Dedifferentiated amniotic fluid mesenchymal stem cell (primary cell): ENCODE measurements at regions not wholly inside any gene's neighbourhood (a gene's known extent, or its start where the extent isn't known, plus 50 kb on each side); places are given as distances from the start of the nearest gene placed in this dataset.
"Not testable (repeated sequence)": the region's sequence is repeated elsewhere in the genome, so short reads cannot be mapped to it uniquely, and the experiment has no call there.

Source experiments
- DNase-seq: peaks from one replicate; pipeline ENCODE4 v3.0.0-alpha.2; 2016; ENCODE audit errors: extremely low spot score

DNA sequence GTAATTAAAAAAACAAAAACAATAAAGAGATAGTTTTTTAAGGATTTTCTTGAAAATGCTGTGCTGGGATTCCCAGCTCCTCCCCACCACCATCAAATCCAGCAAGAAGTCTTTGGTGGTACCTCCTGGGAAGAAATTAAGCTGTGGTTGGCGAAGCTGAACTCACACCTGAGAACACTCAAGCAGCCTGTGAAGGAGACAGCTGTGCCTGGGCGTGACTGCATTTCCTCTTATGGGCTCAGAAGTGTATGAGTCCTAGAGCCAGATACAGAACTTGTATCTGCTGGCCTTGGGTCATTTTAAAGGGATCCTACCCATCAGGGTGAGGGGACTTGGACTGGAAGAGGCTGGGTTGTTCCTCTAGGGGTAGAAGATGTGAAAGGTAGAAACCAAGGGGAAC is 561.2 kb upstream of the SGCD start:
- DNase-seq: no peak

DNA sequence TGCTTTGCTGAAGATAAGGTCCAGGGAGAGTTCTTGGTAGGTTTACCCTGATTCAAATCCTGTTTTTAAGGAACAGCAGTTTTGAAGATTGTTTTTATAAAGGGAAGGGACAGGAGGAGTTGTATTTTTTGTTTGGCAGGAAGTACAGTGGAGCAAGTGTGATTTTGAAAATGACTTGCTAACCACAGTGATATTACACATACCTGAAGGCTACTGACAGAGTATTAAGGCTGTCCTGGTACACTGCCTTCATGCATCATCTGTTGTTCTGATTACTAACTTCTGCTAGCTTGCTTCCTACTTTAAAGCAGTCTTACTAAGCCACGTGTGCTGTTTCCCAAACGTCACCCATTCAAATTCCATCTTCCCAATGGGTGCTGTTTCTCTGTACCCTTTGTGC is 559.5 kb upstream of the SGCD start:
- DNase-seq: no peak

DNA sequence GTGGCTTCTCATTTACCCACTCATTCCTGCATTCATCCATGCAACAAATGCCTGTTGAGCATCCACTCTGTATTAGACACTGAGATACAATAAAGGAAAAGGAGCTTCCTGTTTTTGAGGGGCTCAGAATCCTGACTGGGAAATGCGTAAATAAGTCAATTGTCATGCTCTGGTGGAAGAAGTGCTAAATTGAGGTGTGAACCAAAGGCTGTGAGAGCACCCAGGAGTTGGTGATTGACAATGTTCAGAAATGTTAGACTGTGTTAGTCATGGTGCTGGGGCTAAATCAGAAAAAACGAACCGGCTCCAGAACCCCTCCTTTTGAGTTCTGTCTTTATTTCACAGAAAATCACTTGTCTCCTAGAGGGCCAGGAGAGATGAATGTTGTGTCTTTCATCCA is 558.6 kb upstream of the SGCD start:
- DNase-seq: no peak

DNA sequence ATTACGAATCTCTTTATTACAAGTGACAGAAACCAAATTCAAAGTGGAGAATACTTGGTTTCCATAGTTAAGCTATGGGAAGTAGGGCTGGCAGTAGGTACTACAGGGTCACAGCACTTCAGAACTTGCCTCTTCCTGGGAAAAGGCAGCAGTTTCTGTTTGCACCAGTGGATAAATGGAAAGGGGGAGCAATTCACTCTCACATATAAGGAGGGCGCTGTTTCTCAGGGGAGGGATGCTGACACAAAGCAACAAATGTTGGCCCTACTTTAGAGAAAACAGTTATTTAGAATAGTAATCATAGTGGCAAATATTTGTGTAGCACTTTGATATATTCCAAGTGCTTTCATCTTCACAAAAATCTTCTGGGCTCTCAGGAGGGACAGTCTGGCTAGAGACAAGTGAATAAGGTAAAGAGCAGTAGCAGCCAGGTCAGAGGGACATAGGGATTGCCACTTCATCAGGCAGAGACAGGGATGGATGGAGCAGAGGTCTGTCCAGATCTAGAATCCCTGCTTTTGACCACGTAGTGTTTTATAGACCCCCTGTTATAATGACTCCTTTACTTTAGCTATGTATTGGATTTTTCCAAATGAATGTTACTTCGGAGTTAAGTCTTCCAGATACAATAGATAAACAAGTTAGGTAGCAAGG is 554.8 kb upstream of the SGCD start:
- DNase-seq: no peak

DNA sequence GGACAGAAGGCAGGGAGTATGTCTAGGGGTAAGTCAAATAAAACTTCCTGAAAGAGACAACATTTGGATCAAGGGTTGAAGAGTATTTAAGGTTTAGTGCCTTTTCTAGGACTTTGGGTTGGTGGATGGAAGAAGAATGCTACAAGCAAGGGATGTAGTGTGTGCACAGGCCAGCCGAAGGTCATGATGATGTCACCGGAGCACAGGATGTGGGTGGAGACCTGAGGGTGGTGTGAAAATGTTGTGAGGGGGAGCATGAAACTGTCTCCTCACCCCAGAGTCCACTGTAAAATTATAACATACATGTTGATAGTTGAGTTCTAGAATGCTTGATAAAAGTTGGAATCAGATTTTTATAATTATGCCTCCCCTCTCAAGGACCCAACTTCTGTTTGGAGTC is 553.3 kb upstream of the SGCD start:
- no peak for DNase-seq

DNA sequence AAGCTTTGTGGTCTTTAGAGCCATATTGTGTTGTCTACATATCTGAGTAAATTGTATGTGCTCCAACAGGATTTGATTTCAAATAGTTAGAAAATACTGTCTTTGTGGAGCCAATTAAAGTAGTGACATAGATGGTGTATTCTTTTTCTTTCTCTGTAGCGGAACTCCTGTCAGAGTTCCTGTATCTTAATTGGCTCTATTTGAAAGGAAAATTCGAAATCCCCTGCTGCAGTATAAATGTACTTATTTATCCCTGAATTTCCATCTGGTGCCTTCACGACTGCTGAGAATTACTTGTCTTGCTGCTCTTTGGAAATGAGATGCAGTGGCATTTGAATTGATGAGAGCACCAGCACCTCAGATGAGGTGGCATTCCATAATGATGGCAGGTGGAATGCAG is 546.7 kb upstream of the SGCD start:
- DNase-seq: no peak

DNA sequence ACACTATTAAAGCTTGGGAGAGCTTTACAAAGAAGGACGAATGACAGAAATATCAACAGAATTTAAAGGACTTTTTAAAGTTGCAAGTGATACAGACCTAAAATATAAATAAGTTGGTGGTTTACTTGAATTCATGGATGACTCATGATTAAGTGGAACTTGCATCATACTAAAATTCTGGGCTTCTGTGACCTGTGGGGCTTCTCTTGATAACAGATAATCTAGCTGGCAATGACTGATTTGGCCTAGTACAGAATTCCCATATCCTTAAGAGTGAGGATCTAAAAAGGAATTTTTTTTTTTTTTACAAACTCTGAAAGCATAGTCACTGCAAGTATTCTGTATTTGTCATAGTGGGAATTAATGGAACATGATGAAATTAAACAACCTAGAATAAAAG is 543.7 kb upstream of the SGCD start:
- no peak for DNase-seq

DNA sequence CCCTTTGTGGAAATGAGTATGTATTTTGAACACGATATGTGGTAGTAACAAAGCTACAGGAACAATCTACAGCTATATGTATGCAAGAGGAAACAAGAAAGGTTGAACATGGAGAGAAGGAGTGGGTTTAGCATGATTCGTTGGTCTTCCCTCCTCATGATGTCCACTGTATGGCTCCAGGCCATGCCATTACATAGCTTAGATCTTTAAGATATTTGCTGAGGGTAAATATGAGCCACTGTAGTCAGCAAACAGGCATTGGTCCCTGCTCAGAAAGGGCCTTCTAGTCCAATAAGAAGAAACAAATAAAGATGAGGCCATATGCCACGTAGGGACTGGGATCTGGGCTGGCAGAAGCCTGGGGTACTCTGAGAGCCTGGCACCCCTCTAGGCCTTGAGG is 543.2 kb upstream of the SGCD start:
- no peak for DNase-seq

DNA sequence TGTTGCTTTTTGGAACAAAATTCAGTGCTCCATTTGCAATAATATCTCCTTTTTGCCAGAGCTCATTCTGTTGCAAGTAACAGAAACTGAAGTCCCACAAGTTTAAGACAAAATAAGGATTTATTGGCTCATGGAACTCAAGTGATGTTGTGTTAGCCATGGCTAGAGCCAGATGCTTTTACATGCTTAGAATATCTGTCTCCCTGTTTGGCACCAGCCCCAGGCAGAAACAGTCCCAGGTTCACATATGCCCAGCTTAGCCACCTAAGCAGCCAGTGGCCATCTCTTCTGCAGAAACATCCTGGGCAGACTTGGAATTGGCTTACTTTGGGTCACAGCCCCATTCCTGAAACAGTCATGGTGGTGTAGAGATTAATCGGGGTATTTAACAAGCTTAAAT is 540.9 kb upstream of the SGCD start:
- no peak for DNase-seq

DNA sequence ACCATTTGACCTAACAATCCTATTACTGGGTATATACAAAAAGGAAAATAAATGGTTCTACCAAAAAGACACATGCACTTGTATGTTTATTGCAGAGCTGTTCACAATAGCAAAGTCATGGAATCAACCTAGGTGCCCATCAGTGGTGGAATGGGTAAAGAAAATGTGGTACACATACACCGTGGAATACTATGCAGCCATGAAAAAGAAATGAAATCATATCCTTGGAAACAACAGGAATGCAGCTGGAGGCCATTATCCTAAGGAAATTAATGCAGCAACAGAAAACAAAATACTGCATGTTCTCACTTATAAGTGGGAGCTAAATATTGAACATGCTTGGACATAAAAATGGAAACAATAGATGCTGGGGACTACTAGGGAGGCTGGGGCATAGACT is 534.1 kb upstream of the SGCD start:
- DNase-seq: no peak

DNA sequence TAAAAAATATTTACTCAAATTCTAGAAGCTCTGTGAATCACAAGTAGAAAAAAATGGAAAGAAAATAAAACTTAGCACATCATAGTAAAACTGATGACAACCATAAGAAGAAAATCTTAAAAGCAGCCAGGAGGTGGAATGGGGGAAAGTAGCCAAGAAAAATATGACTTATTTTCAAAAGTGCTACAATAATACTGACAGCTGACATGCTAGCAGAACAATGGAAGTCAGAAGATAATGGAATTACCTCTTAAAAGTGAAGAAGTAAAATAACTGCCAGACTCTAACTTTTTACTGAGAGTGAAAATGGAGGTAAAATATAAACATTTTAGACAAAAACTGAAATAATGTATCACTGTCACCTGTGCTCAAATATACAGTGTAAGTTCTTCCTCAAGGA is 532.2 kb upstream of the SGCD start:
- DNase-seq: no peak

DNA sequence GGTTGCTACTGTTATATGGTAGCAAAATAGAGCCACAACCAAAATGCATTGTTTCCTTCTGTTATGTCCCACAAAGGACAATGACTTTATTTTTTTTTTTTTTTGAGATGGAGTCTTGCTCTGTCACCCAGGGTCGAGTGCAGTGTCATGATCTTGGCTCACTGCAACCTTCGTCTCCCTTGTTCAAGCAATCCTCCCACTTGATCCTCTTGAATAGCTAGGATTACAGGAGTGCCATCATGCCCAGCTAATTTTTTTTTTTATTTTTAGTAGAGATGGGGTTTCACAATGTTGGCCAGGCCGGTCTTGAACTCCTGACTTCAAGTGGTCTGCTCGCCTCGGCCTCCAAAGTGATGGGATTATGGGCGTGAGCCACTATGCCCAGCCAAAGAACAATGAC is 527.7 kb upstream of the SGCD start:
- DNase-seq: no peak

DNA sequence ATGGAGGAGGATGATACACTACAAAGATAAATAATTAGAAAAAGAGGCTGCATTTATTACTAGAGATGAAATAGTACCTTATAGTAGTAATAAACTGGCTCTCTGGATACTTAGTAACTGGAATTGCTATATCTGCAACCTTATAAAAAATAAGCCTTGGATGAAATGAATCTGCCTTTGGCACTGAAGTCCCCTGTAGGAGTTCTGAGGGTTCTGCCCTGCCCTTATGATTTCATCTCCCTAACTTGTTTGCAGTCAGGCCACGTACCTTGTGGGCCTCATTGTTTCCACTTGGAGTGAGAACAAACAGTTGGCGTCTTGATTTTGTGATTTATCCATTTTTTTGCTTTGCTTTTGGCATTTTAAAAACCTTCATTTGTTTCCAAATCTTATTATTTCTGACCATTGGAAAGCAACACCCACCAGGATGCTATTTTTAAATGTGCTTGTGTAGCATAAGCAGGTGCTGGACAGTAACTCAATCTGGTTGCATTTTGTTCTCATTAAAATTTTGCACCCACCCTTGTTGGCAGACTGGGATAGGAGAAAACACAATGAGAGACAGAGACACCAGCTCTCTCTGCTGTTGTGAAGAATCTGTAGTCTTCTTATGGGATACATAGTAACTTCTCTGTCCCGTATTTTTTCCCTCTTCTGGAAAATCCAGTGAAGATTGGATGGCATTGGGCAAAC is 518.9 kb upstream of the SGCD start:
- DNase-seq: no peak

DNA sequence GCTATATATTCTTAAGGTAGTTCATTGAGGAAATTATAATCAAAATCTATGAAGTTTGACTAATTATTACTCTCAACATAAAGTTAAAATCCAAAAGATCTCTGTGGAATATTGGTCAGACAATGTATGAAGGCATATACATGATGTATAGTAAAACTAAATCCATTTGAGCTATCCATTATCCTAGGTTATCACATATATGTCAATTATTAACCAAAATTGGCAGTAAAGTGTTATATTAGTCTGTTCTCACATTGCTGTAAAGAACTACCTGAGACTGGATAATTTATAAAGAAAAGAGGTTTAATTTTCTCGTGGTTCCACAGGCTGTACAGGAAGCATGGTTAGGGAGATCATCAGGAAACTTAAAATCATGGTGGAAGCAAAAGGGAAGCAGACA is 511.7 kb upstream of the SGCD start:
- no peak for DNase-seq

DNA sequence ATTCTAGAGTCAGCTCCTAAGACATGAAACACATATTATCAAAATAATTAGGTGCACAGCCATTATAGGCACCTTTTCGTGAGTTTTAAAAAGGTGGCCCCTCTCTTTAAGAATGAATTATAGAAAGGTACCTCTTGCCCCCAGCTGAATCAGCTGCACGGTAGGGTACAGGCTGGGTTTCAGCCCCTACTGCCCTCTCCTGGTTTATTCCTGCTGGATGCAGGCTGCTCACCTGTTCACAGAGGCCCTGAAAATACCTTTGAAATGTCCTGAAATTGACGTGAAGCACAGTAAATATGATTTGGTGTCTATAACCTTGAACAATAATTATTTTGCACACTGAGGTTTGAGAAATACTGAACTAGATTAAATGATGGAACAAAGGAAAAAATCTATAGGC is 504.8 kb upstream of the SGCD start:
- no peak for DNase-seq

DNA sequence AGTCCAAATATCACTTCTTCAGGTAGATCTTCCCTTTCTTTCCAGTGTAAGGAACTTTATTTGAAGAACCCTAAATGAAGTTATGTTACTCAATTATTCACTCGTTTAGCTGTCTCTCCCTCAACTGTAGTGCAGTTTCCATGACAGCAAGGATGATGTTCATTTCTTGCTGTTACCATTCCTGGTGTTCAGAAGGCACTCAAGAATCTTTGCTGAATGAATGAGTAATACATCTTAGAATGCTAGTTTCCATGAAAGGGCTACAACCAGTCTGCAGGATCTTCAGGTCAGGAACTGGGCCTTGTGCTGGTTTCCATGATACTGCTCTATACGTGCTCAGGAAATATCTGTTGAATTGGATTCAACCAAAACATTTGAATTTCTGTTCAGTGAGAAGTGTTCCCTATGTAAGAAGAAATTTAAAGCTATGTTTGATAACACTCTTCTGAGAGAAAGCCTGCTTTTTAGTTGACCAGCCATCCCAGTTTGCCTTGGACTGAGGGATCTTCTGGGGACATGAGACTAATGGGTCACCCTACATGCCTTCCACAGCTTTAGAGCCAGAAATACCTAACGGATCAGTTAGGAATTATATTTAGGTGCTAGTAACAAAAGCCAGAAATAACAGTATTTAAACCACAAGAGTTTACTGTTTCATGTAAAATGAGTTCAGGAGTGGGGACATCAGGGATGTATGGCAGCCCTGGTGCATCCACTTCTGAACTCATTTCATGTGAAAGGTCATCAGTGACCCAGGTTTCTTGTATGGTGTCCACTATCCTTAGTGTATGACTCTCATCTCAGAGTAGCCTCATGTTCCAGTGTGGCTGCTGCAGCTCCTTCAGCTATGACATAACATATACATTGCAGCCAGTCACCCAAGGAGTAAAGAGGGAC is 500.1 kb upstream of the SGCD start:
- no peak for DNase-seq

DNA sequence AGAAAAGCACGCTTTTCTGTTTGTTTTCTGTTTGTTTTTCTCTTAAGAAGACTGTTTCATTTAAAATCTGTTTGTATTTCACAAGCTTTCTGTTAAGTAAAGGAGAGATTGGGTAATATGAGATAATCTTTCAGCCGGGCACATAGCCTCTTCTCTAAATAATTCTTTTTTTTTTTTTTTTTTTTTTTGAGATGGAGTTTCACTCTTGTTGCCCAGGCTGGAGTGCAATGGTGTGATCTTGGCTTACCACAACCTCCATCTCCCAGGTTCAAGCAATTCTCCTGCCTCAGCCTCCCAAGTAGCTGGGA is 499.5 kb upstream of the SGCD start:
- DNase-seq: not testable (repeated sequence)

DNA sequence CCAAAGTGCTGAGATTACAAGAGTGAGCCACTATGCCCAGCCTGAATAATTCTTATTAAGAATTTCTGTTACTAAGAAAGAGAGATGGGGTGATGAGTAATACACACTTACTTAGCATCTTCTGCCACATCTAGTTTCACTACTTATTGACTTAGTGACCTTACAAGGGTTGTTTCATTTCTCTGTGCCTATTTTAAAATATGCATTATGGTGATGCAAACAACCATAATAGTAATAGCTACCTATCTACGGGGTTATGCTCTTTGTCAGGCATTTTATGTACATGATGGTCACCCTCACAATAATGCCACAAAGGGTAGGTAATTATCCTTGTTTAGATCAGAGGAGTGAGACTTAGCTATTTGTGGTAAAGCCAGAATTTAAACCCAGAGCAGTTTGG is 499.0 kb upstream of the SGCD start:
- DNase-seq: no peak

DNA sequence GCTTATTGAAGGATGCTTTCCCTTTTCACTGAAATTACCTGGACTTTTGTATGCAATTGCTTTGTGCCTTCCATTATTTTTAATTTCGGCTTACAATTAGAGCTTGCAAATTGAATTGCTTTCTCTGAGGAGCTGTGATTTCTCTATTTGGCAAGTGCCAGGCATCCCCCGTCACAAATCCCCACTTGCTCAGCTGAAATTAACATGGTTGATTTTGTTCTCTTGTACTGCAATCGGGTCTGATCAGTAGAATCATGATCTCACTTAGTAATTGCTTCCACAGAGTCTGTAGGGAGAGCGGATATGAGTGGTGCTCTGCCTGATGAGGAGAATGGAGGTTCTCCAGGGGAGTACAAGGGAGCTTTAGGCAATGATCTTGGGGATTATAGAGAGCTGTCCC is 495.5 kb upstream of the SGCD start:
- DNase-seq: no peak

DNA sequence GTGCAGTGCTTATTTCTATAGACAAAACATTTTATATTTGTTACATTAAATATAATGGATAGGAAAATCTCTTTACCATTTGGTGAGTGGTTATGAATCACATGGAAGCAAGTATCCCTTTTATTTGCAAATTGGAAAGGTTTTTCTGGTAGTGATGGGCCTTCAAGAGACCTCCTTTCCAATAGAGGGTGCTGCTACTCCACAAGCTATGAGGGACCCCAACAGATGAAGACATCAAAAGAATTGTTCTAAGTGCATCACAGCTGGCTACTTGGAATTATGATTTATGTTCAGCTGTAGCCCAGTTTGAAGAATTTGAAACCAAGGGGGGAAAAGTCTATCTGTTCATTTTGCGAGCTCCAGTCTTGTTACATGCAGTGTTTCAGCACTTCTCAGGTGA is 493.7 kb upstream of the SGCD start:
- DNase-seq: no peak

DNA sequence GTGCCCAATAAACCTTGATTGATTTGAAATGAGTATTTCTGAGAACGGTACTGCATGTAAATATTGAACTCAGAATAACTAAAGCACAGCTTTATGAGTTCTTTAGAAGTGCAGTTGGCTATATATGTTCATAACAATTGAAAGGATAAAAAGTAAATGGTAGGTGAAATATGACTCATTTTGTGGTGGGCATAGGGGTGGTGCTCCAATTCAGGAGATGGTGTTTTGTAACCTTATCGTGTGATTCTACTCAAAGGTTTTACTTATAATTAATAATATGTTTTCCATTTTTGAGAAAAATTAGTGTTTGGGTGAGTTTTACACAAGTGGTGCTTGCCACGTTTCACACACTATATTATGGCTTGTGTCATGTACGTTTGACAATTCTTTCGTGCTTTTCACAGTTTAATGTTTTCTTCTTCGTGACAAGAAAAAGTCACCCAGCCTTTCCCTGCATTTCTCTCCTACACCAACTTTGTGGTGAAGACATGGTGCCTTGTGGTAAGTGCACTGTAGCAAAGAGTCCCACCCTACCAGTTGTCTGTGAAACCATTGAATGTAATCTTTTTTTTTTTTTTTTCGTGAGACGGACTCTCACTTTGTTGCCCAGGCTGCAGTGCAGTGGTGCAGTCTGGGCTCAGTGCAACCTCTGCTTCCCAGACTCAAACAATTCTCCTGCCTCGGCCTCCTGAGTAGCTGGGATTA is 492.5 kb upstream of the SGCD start:
- no peak for DNase-seq

DNA sequence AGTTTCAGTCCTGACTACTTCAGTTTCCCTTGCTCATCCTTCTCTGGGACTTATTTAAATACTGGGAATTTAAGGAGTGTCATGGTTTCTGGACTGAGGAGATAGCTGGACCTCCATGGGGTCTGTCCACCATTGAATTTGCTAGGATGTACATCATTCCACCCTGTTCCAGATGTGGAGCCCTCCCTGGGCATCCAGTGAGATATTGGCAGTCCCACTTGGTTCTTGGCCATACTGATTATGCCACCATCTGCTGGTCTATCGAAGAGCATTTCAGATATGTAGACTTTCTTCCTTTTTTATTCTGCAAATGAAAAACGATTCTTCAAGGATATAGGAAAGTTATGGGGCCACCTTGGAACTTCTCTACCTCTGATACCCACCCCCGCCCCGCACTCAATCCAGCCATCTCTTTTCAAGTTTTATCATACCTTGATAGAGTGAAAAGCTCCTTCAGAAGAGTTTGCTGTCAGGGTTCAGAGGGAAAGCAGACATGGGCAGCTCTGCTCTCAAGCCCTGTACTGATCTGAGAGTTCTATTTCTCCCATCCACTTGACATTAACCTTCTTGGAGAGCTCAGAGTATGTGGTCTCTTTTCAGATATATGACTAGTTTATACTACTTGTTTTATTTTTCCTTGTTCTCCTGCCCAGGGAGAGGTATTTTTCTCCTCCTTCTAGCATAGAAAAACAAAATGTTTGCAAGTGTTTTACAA is 490.7 kb upstream of the SGCD start:
- DNase-seq: no peak
